A673 (cell line): ENCODE measurements at regions not wholly inside any gene's neighbourhood (a gene's known extent, or its start where the extent isn't known, plus 50 kb on each side); places are given as distances from the start of the nearest gene placed in this dataset.

Experiments used
- EZH2 ChIP-seq: fragments of 200-600 bp; sonication (generic); IDR thresholded peaks from 2 replicates; pipeline ENCODE4 v1.6.1; 2017; ENCODE audit warnings: borderline replicate concordance, low read depth, mild to moderate bottlenecking, mixed read lengths, antibody characterized with exemption, low read length; ENCODE audit not compliant: poor library complexity, severe bottlenecking
- TF ChIP-seq, protein P1 (sequence below): fragments of 300-800, 200-600 bp; sonication (generic); conservative IDR thresholded peaks from 2 replicates; pipeline ENCODE4 v1.5.1; 2017; ENCODE audit warnings: low read depth, mild to moderate bottlenecking, antibody characterized with exemption, low read length, moderate library complexity, mixed read lengths

DNA sequence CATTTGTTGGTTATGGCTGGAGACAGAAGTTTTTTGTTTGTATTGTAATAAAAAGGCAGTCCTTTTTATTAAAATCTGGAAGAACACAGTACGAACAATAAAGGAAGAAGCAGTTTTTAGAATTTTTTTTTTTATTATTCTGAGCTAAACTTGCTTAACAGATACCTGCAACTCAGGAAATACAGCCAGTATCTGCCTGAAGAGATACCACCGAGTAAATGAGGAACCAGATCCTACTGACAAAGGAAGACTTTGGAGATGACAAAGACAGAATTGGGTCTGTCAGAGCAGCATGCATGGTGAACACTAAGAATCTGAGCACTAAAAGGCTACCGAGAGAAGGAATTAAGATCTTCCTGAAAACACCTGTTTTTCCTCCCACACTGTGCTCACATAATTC is 1335.9 kb upstream of the SORCS1 start:
- TF ChIP-seq, protein P1, sequence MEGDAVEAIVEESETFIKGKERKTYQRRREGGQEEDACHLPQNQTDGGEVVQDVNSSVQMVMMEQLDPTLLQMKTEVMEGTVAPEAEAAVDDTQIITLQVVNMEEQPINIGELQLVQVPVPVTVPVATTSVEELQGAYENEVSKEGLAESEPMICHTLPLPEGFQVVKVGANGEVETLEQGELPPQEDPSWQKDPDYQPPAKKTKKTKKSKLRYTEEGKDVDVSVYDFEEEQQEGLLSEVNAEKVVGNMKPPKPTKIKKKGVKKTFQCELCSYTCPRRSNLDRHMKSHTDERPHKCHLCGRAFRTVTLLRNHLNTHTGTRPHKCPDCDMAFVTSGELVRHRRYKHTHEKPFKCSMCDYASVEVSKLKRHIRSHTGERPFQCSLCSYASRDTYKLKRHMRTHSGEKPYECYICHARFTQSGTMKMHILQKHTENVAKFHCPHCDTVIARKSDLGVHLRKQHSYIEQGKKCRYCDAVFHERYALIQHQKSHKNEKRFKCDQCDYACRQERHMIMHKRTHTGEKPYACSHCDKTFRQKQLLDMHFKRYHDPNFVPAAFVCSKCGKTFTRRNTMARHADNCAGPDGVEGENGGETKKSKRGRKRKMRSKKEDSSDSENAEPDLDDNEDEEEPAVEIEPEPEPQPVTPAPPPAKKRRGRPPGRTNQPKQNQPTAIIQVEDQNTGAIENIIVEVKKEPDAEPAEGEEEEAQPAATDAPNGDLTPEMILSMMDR = no peak
- no peak for TF ChIP-seq EZH2
